ENCODE measurements at regions not wholly inside any gene's neighbourhood (a gene's known extent, or its start where the extent isn't known, plus 50 kb on each side); places are given as distances from the start of the nearest gene placed in this dataset.
"Not testable (repeated sequence)": the region's sequence is repeated elsewhere in the genome, so short reads cannot be mapped to it uniquely, and the experiment has no call there.

DNA sequence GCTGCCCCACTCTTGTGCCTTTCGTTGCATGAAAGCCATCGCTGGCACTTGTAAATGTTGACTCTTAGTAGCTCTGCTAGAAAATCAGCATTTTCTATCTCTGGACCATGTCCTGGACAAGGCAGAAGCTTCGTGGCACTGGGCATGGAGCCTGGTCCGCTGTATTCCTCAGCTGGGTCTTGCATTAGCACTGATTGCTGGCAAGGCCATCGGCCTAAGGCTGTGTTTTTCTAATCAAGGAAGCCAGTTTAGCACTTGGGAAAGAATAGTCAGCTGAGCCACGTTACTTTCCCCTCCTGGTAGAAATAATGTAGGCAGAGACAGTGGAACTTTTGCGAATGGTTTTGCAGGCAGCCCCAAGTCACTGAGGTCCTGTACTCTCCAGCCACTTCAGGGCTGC, 180.2 kb upstream of the EOLA2 start:
- no peak for DNase-seq (ENCODE audit: low read depth in 2 of 2, low spot score in 1 of 2)

DNA sequence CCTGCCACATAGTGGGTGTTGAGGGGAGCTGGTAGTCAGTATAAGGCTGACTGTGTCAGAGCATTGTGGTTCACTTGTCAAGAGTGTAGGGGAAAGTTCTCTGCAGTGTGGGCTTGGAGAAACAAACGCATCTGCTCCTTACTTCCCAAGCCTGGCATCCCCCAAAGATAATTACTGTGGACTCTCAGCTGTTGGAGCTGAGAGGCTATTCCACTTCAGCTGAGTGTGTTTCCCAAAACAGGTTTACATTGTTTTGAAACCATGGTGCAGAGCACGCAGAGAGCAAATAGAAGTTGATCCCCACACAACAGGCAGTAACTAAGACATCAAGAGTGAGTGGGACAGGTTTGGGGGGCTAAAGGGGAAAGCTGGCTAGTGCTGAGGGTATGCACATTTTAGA, 181.0 kb upstream of the EOLA2 start:
- DNase-seq (ENCODE audit: low read depth in 2 of 2, low spot score in 1 of 2): no peak

DNA sequence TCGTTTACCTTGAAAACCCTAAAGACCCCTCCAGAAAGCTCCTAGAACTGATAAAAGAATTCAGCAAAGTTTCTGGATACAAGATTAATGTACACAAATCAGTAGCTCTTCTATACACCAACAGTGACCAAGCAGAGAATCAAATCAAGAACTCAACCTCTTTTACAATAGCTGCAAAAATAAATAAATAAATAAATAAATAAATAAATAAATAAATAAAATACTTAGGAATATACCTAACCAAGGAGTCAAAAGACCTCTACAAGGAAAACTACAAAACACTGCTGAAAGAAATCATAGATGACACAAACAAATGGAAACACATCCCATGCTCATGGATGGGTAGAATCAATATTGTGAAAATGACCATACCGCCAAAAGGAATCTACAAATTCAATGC, 186.8 kb upstream of the EOLA2 start:
- not testable (repeated sequence) for DNase-seq (ENCODE audit: low read depth in 2 of 2, low spot score in 1 of 2)

DNA sequence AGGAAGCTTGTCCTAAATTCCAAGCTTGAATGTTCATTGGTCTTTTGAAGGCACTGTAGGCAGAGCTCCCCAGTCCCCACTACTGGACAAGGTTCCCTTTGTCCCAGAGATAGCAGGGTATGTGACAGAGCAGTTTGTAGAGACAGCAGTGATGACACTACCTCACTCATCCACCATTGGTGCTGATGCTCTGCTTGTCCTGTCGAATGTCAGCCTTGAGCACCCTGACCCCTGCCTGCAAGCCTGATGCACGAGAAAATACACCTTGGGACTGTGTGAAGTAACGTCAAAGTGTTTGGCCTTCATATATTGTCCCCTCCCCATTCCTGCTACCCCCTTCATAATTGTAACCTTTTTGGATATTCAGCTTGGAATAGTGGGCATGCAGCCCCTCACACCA, 188.9 kb upstream of the EOLA2 start:
- DNase-seq (ENCODE audit: low read depth in 2 of 2, low spot score in 1 of 2): no peak

DNA sequence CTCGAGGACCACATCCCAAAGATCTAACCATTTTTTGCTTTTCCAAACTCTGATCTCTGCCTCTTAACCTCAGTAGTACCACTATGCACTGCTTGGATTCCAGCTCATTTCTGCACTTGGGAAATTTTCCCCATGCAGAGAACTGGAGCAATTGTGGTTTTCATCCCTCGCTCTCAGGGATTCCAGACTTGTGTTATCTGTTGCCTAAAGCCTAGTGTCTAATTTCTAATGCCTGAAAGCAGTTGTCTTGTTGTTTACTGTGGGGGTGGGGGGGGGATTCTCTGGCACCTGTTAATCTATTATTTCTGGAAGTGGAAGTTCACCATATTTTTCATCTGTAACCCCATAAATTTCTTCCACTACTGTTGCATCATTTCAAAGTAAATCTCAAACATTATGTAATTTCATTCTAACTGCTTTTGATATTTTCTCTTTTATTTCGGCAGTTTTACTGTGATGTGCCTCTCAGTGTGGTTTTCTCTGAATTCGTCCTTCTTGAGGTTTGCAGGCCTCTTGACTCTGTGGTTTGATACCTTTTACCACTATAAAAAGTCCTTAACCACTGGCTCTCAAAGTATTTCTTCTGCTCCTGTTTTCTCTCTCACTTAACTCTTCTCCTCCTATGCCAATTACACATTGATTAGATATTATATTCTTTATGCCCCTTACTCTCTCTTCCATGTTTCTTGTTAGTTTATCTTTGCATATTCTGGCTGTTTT, 205.6 kb upstream of the EOLA2 start:
- DNase-seq (ENCODE audit: low read depth in 2 of 2, low spot score in 1 of 2): no peak

DNA sequence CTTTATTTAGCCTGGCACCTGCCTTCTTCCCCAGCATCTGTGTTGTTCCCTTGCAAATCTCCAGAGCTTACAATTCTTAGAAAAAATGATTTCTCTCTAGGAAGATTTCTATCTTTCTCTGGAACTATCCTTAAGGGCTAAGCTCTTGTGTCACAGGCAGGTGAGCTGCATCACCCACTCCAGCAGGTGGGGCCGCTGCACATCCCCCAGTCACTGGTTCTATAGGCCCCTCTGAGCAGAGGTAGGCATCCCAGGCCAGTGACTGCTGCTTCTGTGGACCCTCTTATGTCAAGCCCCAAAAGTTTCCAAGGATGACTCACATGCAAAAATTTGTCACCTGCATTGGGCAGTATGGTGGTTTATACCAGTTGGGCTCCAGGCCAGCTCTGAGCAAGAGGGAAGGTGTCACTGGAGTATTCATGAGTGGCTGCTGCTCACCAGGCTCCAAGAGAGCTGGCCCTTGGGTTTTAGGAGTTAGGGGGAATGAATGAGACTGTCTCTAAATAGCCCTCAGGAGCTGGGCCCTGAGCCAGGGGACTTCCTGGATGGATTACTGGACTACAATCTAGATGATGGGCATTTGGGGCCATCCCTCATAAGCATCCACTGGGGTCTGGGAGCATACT, 208.1 kb upstream of the EOLA2 start:
- DNase-seq (ENCODE audit: low read depth in 2 of 2, low spot score in 1 of 2): no peak

DNA sequence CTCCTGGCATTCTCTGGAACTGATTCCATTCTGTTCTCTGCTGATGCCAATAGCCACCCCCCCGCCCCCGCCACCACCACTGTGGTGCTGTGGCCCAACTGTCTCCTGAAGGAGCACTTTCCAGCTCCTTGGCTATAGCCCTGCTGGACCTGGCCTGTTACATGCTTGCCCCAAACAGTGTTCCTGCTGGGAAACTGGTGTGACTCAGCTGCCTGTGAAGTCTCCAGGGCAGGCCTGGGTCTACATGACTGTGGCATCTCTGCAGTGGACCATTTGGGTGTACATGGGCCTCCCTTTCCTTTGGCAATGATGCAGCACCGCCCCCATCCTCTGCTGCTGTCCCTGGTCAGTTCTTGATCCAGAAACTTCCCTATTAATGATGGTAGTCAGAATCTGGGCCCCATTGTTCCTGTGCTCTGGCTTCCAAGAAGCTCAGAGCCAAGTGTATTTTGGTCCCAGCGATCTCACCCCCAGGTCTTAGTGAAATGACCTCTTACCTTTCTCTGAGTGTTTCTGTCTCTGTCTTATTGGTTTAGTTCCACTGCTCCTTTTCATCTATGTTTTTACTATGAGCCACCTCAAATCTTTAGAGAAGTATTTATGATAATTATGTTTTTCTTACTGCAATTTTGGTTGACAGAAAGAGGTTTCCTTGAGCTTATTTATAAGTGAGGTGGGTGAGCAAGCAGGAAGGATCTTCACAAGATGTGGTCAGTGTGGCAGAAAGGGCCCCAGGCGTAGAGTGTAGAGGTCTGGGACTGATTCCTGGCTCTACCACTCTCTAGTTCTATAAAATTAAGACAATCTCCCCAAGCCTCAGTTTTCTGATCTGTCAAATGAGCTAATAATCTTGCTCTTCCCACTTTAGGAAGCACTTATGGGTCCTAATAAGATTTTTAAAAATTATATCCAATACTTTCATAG, 210.7 kb upstream of the EOLA2 start:
- no peak for DNase-seq (ENCODE audit: low read depth in 2 of 2, low spot score in 1 of 2)

DNA sequence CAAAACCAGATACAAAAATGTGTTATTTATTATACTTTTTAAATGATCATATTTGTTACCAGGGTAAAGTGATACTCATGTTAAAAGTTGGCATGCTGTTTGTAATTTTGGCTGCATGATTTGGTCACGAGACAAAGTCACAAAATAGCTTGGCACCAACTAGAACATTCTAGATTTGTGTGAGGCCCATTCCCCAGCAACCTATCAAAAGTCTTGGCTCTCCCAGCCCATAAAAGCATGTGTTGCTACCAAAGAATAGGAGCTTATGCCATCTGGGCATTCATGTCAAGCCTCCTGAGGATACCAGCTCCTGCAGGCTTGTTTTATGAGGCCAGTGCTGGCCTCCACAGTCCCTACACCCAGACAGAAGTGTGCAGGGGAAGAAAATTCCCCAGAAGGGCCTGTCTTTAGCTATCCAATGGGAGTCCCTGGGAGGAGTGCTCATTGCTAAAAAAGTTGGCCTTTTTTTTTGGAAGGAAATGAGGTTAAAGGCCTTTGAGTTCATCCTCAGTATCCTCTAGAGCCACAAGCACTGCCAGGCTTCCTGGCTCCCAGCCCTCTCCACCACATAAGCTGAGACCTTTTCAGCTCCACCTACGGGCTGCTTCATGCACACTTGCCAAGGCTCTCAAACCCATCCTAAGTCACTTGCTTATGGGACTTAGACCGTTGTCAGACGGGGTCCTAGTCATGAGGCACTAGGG, 211.9 kb upstream of the EOLA2 start:
- DNase-seq (ENCODE audit: low read depth in 2 of 2, low spot score in 1 of 2): no peak

DNA sequence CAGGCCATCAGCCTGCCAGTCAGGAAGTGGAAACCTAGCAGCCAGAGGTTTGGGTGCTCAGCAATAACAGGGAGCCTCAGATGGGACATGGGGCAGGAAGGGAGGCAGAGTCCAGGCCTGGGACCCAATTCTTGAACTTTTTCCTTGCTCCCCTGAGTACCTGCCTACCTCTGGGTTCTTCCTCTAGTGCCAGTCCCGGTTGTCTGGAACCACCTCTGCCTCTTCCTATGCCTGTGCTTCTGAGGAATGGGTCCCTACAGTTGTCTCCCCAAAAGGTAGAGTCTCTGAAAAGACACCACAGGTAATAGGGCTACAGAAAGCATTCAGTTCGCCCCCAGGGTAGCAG, 212.4 kb upstream of the MAMLD1 start:
- no peak for DNase-seq (ENCODE audit: low read depth in 2 of 2, low spot score in 1 of 2)

DNA sequence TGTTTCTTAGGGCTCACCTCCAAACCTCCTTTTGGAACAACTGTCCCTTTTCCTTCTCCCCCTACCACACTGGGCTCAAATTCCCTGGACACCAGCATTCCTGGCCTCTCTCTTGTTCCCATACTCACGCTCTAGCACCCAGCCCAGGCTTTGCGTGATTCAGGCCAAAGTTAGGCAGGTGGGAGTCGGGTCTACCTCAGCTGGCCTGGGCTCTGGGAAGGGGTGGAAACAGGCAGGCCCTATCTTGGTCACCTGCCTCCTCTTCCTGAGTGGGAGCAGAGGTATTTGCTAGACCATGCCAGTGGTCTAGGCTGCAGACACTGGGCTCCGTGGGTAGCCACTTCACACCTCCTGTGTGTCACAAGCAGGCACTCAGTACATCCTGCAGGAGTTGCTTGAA, 211.1 kb upstream of the MAMLD1 start:
- DNase-seq (ENCODE audit: low read depth in 2 of 2, low spot score in 1 of 2): no peak

DNA sequence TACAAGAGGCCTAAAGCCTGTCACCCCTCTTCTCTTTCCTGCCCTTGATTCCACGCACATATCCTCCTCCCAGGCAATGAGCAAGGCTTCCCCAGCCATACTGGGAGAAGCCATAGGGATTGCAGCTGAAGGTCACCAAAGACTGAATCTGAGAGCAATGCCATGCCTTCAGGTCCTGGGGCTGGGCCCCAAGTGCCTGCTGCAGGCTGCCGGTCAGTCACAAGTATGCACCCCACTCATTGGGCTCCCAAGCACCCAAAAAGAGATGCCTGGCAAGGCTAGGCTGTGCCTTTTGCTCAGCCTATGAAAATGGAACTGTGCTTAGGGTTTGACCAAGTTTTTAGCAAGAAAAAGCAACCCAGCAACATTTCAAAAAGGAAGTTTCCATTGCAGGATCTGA, 210.6 kb upstream of the MAMLD1 start:
- DNase-seq (ENCODE audit: low read depth in 2 of 2, low spot score in 1 of 2): no peak

DNA sequence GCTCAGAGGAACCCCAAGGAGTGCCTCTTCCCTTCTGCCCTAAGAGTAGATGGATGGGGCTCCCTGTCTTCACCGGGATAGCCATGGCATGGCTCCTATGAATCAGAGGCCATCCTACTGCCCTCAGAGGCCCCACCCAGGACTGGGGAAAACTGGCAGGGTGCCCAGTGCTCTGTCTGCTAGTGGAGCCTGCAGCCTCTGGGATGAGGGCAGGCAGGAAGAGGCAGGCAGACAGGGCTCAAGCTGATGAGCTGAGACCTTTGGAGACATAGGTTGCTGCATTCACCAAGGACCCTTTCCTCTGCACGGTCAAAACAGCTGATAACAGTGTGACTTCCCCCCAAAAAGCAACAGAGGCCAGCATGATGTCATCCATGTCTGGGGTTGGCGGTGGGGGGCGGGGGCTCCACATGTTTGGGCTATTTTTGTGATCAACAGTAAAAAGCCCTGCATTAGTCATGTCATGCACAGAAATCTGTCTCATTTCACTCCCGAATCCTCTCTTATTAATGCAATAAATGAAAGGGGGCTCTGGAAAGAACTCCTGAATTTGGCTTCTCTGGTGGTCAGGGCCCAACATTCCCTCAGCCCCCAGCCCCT, 207.6 kb upstream of the MAMLD1 start:
- DNase-seq (ENCODE audit: low read depth in 2 of 2, low spot score in 1 of 2): no peak

DNA sequence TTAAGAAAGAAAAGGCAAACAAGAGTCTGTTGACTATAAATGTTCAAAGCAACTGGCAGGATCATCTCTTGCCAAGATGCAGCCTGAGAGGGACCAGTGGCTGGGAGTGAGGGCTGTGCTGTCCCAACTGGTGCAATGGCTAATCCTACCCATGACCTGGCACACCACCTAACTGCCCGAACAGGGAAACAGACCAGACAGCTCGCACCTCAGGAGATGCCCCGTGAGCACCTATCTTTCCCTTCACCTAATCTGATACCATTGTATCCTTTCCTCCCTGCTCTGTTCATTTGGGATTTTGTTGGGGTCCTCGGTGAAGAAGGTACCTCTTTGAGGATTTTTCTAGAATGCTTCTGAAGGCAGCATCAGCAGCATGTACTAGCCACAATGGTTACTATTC, 206.5 kb upstream of the MAMLD1 start:
- no peak for DNase-seq (ENCODE audit: low read depth in 2 of 2, low spot score in 1 of 2)

DNA sequence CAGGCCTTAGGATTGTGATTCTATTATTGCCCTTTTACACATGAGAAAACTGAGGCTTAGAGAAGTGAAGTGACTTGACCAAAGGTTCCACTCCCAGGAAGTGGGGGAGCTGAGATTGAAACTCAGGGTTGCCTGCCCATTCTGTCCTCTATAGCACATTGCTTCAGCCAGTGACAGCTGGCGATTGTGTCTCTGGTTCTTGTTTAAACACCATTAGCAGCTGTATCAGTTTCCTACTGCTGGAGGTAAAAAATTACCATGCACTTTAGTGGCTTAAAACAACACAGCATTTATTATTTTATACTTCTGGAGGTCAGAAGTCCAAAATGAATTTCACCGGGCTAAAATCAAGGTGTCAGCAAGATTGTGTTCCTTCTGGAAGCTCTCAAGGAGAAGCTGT, 205.8 kb upstream of the MAMLD1 start:
- DNase-seq (ENCODE audit: low read depth in 2 of 2, low spot score in 1 of 2): no peak

DNA sequence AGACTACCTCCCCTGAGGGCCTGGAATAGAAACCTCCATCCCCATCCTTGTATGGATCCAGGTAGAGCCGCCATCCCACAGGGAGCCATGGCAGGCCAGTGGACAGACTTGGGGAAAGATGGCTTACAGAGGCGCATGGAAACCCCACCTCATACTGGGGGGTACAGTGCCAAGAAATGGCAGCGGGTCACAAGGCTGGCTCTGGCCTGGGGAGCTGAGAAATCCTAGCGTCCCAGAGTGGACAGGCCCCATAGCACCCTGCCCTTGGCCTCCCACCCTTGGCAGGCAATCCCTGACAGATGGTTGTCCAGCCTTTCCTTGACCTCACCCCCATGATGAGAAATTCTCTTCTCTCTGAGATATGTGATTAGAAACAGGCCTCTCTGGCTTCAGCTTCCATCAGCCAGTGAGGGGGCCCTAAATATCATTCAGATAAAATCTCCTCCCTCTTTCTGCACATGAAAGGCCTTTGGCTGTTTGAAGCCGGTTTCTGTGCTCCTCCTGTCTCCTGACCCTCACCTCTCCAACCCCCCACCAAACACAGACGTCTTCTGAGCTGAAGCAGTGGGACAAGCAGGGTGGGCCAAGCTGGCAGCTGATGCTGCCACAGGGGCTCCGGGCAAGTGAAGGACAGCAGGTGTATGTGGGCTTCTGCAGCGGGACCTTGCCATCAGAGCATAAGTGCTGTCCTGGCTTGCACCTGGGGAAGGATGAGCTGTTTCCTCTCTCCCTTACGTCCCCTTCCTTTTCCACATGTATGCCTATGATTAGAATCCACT, 204.4 kb upstream of the MAMLD1 start:
- no peak for DNase-seq (ENCODE audit: low read depth in 2 of 2, low spot score in 1 of 2)

DNA sequence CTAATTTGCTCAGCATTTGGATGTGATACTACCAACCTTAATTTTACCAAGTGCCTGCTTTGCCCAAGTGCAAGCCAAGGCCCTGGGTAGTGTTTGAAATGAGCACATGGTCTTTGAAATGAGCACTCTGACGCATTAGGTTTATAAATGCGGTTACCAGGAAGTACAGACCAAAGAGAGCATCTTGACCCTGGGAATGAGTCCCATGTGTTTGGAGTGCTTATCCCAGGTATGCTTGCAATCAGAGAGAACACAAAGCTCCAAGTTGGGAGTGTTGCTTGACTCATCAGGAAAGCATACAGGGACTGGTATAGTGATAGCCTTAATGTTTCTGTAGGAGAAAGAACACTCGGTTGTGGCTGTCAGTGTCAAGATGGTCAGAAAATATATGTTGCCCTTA, 203.6 kb upstream of the MAMLD1 start:
- no peak for DNase-seq (ENCODE audit: low read depth in 2 of 2, low spot score in 1 of 2)

DNA sequence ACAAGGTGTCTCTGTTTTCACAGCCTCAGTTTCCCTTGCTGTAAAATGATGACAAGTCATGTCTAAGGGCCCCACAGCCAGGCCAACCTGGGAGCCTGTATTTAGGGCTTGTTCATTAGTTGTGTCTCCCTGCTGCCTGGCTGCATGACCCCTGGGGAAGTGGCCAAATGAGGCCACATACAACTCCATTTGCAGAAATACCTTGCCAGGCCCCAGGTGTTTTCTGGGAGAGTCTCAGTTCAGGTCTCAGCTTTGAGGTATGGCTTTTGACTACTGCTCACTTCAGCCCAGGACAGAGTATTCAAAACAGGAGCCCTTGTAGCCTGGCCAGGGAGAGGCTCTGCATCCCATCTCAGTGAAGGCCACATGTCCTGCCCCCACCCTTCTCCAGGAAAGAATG, 202.5 kb upstream of the MAMLD1 start:
- no peak for DNase-seq (ENCODE audit: low read depth in 2 of 2, low spot score in 1 of 2)

DNA sequence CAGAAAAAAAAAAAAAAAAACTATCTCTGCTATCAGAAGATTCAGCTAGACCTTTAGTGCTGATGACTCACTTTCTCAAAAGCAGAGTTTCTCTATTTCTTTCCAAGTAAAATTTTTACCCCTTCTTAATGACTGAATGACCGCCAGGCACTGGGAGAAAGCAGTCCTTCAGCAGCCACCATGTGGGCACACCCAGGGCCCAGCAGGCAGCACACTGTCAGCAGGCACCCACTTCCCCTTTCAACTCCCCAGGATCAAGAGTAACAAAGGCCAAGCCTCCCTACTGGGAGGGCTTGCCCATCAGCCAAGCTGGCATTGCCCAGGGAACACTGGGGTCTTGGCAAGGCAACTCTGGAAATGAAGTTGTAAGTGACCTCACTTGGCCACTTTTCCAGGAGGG, 201.9 kb upstream of the MAMLD1 start:
- no peak for DNase-seq (ENCODE audit: low read depth in 2 of 2, low spot score in 1 of 2)

DNA sequence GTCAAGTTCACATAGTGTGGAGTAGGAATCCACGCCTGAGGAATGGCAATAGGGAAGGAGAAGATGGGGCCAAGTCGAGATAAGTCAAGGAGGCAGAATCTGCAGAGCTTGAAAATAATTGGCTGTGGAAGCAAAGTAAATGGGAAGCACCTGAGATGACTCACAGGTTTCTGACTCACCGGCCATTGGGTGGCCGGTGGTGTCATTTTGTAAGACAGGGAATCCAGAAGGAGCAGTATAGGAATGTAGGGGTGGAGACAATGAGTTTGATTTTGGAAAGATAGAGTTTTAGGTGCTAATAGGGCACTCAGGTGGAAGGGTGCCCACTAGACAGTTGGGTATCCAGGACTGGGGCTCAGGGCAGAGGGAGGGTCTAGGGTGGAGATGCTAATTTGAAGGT, 201.0 kb upstream of the MAMLD1 start:
- DNase-seq (ENCODE audit: low read depth in 2 of 2, low spot score in 1 of 2): no peak

DNA sequence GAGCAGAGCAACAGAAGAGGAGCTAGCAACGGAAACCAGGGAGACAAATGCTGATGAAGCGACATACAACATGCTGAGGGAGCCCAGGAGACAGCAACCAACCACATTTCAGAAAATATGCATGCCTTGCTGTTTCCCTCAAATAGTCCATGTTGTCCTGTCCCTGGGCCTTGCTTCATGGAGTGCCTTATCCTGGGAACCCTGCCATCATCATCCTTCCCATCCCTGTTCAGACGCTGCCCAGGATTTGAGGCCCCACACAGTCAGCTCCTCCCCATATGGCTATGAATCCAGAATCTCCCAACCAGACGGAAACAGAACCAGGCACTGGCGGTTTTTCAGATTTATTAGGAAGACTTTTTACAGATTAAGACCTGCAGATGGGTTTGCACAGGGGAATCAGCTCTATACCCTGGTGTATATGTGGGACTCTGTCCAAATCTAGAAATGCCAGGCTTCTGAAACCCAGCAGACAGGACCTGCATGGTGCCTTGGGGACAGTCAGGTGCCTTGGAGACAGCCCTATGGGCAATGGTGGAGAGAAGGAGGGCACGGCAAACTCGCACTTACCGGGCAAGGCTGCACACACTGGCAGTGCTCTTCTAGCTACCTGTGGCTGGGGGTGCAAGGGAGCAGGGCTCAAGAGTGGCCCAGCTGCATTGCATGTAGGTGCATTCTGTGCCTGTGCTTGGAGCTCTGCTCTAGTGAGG, 199.7 kb upstream of the MAMLD1 start:
- no peak for DNase-seq (ENCODE audit: low read depth in 2 of 2, low spot score in 1 of 2)
